GM18861 (cell line): ENCODE measurements at regions not wholly inside any gene's neighbourhood (a gene's known extent, or its start where the extent isn't known, plus 50 kb on each side); places are given as distances from the start of the nearest gene placed in this dataset.
"Not testable (repeated sequence)": the region's sequence is repeated elsewhere in the genome, so short reads cannot be mapped to it uniquely, and the experiment has no call there.

ENCODE experiments used
- ATAC-seq: cut with Tn5 transposase; IDR thresholded peaks from one replicate; pipeline ENCODE4 v1.9.1; 2021; ENCODE audit not compliant: unreplicated experiment

- ATAC-seq, result no peak
Measured at GRCh38 chr4:187469627-187470026, 525.9 kb upstream of the ZFP42 start.

GRCh38 chr4:187470061-187470460 lies 525.5 kb upstream of the ZFP42 start:
- no peak for ATAC-seq

DNA sequence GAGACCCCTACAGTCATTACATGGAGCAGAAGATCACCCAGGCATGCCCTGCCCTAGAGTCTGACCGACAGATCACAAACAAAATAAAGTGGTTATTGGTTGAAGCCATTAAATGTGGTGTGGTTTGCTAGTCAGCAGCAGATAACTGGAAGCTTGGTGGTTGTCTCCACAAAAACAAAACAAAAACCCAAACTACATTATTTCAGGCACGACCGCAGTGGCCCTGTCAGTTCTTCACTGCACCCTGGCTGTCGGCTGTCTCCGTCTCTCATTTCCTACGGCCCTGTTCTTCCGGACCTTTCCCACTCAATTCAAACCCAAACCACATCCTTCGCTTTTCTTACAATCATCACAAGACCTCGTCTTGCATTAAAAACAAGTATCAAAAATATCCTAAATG lies 521.3 kb upstream of the ZFP42 start:
- no peak for ATAC-seq

GRCh38 chr4:187475901-187476300 lies 519.7 kb upstream of the ZFP42 start:
- ATAC-seq, result no peak

DNA sequence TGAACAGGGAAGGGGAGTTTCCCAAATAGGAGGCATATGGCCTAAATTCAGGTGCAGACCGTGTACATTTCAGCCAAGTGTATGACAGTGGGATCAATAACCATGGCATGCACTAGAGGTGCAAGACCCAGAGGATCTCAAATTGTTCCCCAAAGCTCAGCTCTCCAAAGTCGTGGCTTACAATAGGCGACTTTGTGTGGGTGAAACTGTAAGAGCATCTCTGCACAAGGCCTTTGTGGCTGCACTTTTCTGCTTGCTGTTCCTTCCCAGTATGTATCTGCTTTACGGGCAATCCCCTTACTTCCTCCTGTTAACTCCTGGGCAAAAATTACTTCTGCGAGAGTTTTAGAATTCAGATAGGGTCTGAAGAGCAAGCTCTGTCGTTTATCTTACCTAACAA lies 518.3 kb upstream of the ZFP42 start:
- ATAC-seq, result no peak

- no peak for ATAC-seq
Measured at GRCh38 chr4:187478292-187479140, 517.1 kb upstream of the ZFP42 start.

GRCh38 chr4:187479511-187479910 lies 516.1 kb upstream of the ZFP42 start:
- no peak for ATAC-seq

DNA sequence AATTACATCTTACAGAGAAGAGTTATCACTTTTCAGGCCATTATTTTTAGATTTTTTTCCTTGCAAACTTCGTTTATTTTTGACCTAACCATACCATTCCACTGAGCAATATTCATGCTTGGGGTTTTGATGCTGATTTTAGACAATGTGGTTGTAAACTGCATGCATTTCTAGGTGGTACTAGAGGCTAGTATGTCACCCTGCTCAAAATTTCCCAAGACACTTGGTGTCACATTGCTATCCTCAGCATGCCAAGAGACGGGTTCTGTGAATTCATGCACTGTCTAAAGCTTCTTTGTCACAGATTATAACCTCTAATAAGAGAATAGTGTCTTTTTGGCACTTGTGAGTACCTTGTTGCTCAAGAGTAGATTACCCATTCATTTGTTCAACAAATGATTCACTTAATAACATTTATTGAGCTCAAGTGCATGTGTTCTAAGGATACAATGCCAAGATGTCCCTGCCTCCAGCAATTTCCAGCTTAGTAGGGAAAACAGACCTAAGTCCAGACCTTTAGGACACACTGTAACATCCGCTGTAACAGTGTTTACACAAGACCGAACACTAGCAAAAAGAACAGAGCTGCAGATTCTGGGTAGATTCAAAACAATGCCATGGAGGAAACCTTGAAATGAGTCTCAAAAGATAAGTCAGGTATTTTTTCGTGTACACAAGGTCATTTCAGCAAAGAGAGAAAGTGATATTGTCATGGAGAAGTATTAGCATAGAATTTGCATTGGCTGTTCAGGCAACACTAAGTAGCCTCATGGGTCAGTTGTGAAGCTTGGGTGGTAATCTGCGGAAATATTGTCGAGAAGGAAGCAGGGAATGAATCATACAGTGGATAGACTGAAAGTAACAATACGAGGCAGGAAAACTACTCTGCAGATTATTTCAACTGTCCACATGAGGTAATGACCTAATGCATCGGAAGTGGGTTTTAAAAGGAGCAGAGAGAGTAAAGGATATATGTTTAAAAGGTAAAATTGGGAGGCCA lies 515.1 kb upstream of the ZFP42 start:
- no peak for ATAC-seq

GRCh38 chr4:187484186-187484585 lies 511.4 kb upstream of the ZFP42 start:
- ATAC-seq, result no peak

DNA sequence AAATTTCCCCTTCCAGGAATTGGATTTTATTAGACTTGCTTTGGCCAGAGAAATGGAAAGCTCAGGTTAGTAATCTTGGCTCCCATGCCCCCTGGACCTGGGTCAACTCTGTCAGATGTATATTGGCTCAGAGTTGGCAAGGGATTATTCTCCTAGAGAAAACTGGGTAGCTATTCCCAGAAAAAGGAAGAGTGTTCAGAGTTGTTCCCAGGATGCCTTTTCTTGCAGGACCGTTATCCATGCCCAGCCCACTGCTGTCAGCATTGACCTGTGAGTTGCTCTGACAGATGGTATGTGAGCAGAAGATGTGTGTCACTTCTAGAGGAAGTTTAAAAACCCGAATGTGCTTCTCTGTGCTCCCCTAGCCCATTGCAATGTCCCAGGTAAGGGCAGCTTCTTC lies 509.9 kb upstream of the ZFP42 start:
- ATAC-seq, result no peak

DNA sequence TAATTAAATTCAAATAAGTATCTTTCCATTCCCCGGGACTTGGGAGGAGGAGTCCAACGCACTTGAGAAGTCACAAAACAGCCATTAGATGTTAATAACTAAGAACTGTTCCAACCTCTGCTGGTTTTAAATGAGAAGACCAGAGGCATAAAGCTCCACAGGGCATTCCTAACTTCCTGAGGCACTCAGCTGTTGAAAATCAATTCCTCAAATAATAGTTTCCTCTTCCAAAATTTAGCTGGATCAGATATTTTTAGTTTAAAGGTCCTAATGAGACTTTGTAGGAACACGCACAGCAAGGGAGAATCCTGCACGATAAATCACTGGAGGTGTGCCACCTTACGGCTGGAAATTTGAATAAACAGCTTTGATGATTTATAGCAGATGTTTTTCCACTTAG lies 504.3 kb upstream of the ZFP42 start:
- ATAC-seq, result no peak

GRCh38 chr4:187491959-187492358 lies 503.6 kb upstream of the ZFP42 start:
- ATAC-seq, result no peak

DNA sequence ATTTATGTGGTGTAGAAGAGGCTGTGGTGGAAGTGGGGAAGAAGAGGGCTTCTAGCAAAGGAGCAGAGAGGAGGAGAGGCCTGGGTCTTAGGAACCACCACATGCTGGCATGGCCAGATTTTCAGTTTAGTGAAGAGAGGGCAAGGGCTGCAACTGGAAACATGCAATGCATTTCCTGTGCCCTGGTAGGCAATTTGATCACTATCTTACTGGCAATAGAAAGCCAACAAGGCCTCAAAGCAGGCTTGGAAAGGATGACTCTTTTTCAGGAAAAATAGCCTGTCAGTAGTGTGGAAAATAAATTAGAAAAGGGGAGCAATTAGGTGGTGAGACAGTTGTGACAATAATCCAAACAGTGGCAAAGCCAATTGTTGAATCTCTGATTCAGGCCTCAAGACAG lies 501.9 kb upstream of the ZFP42 start:
- ATAC-seq, result no peak

DNA sequence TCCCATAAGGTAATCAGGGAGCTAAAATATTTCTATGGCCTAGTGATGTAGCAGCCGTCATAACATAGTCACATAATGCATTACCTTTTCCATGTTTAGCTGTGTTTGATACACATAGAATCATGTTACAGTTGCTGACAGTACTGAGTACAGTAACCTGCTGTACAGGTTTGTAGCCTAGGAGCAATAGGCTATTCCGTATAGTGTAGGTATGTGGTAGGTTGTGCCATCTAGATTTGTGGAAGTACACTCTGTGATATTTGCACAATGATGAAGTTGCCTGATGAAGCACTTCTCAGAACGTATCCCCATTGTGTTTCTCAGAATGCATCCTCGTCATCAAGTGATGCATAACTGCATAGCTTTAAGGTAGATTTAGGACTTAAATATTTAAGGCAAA lies 495.6 kb upstream of the ZFP42 start:
- no peak for ATAC-seq

DNA sequence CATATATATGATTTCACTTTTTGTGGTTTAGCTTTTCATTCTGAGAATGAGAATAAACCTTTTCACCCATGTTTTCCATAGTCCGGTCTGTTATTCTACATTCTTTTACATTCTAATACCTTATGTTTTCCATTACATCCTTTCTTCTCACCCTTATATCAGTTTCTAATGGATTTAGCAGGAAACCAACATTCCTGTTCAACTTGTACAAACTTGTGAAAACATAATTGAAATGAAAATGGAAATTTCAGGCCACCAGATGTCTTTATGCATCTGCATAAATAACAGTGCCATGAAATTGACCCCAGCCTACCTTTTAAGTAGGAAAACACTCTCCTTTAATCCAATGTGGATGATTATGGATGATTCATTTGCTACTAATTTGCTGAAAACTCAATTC lies 494.8 kb upstream of the ZFP42 start:
- ATAC-seq, result no peak

DNA sequence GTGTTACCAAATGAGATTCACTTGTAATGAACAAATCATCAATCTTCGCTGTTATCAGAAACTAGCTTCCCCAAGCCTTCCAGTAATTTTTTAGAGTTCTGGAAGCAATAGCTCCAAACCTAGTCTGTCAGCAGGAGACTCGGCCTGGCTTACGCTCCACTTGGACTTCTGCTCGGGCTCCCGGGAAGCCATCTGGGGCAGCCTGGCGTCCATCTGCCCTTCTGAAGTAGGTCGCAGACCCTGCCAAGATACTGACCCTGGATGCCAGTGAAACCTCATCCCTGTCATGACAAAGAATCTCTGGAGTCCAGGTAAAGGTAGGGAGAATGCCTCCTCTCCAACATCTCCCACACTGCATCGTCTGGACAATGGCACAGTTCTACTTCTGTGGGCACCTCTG lies 493.8 kb upstream of the ZFP42 start:
- ATAC-seq, result no peak

DNA sequence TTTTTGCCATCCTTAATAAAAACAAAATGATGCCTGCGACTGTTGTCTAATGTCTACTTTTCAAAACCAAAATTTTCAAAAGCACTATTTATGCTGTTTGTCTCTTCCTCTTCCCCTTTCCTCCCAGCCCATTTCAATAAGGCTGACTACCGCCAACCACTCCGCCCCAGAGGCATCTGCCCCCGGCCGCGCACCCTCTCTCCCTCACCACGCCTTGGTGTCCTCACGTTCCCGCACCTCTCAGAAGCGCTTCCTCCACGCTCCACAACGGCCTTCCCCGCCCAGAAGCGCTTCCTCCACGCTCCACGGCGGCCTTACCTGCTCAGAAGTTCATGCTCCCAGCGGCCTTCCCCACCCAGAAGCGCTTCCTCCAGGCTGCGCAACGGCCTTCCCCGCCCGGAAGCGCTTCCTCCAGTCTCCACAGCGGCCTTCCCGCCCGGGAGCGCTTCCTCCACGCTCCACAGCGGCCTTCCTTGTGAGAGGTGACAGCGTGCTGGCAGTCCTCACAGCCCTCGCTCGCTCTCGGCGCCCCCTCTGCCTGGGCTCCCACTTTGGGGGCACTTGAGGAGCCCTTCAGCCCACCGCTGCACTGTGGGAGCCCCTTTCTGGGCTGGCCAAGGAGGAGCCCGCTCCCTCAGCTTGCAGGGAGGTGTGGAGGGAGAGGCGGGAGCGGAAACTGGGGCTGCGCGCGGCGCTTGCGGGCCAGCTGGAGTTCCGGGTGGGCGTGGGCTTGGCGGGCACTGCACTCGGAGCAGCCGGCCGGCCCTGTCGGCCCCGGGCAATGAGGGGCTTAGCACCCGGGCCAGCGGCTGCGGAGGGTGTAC lies 490.4 kb upstream of the ZFP42 start:
- ATAC-seq, result no peak

DNA sequence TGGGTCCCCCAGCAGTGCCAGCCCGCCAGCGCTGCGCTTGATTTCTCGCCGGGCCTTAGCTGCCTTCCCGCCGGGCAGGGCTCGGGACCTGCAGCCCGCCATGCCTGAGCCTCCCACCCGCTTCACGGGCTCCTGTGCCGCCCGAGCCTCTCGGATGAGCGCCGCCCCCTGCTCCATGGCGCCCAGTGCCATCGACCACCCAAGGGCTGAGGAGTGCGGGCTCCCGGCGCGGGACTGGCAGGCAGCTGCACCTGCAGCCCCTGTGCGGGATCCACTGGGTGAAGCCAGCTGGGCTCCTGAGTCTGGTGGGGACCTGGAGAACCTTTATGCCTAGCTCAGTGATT lies 489.8 kb upstream of the ZFP42 start:
- not testable (repeated sequence) for ATAC-seq

GRCh38 chr4:187516224-187516623 lies 479.3 kb upstream of the ZFP42 start:
- no peak for ATAC-seq

DNA sequence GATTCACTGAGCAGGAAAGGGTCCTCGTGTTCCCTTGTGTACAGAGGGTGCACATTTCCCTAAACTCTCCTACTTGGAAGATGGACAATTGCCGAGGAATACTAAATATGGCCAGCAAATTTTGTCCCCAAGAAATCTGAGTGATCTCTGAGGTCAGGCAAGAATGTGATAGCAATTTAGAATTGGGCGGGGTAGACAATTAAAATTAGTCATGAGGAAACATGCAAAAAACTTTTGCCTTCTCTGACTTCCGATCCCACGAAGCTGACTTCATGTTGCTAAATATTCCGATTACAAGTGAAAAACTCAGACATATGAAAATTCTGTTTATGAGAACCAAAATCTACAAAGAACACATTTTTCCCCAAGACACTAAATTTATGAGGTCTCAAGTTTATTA lies 453.9 kb upstream of the ZFP42 start:
- ATAC-seq, result no peak

GRCh38 chr4:187544461-187545053 lies 451.0 kb upstream of the ZFP42 start:
- ATAC-seq, result no peak
